K562 (cell line): ENCODE measurements at regions not wholly inside any gene's neighbourhood (a gene's known extent, or its start where the extent isn't known, plus 50 kb on each side); places are given as distances from the start of the nearest gene placed in this dataset.

Experiments
- CHD2 ChIP-seq: IDR thresholded peaks from 2 replicates; pipeline ENCODE4 v1.6.1; 2011; ENCODE audit warnings: low read depth, low read length
- CTCF ChIP-seq, 3 experiments: IDR thresholded peaks in 2 of 3; conservative IDR thresholded peaks in 1 of 3; 2 replicates each; pipeline ENCODE4 v1.5.1; 2011 to 2012; ENCODE audit warnings: low read length in 3 of 3, mild to moderate bottlenecking in 3 of 3, control low read depth in 2 of 3, improper control_type of control experiment in 1 of 3, inconsistent platforms in 1 of 3, low read depth in 1 of 3, mixed read lengths in 1 of 3, moderate library complexity in 1 of 3; ENCODE audit not compliant: insufficient read depth in 2 of 3
- FOXA1 ChIP-seq: fragments of 450-650 bp; IDR thresholded peaks from 2 replicates; pipeline ENCODE4 v1.6.1; 2016; ENCODE audit warnings: mild to moderate bottlenecking, borderline replicate concordance
- GABPA ChIP-seq: fragments of 200-800 bp; sonication (Bioruptor generic); conservative IDR thresholded peaks from 2 replicates; pipeline ENCODE4 v1.6.1; 2016; ENCODE audit warnings: low read depth, missing genetic modification characterization, missing compliant biosample characterization
- GABPB1 ChIP-seq: sonication (generic); formaldehyde crosslinking; IDR thresholded peaks from 2 replicates; pipeline ENCODE4 v1.8.0; 2022; ENCODE audit warnings: mild to moderate bottlenecking, missing genetic modification reagents
- HMG20A ChIP-seq: fragments of 450-650 bp; formaldehyde crosslinking; conservative IDR thresholded peaks from 2 replicates; pipeline ENCODE4 v1.4.0; 2020; ENCODE audit warnings: mild to moderate bottlenecking, mixed read lengths
- POLR2A ChIP-seq: fragments of 450-650 bp; conservative IDR thresholded peaks from 2 replicates; pipeline ENCODE4 v1.6.1; 2016
- TAF1 ChIP-seq: IDR thresholded peaks from 2 replicates; pipeline ENCODE4 v1.6.1; 2011; ENCODE audit warnings: mild to moderate bottlenecking, low read length, moderate library complexity; ENCODE audit not compliant: insufficient read depth, control insufficient read depth, severe bottlenecking; ENCODE audit errors: extremely low read depth
- TARDBP ChIP-seq: fragments of 450-650 bp; IDR thresholded peaks from 2 replicates; pipeline ENCODE4 v1.6.1; 2016
- XRCC5 ChIP-seq: fragments of 200-400 bp; formaldehyde crosslinking; IDR thresholded peaks from 2 replicates; pipeline ENCODE4 v1.6.1; 2017; ENCODE audit warnings: low read depth, mild to moderate bottlenecking, low read length
- ZNF121 ChIP-seq: sonication (generic); formaldehyde crosslinking; conservative IDR thresholded peaks from 2 replicates; pipeline ENCODE4 v1.8.0; 2022; ENCODE audit warnings: missing genetic modification reagents
- TF ChIP-seq, protein P1 (sequence below): fragments of 450-650 bp; conservative IDR thresholded peaks from 2 replicates; pipeline ENCODE4 v1.6.1; 2016; ENCODE audit warnings: missing genetic modification characterization, low read depth, mild to moderate bottlenecking, missing compliant biosample characterization, moderate library complexity

DNA sequence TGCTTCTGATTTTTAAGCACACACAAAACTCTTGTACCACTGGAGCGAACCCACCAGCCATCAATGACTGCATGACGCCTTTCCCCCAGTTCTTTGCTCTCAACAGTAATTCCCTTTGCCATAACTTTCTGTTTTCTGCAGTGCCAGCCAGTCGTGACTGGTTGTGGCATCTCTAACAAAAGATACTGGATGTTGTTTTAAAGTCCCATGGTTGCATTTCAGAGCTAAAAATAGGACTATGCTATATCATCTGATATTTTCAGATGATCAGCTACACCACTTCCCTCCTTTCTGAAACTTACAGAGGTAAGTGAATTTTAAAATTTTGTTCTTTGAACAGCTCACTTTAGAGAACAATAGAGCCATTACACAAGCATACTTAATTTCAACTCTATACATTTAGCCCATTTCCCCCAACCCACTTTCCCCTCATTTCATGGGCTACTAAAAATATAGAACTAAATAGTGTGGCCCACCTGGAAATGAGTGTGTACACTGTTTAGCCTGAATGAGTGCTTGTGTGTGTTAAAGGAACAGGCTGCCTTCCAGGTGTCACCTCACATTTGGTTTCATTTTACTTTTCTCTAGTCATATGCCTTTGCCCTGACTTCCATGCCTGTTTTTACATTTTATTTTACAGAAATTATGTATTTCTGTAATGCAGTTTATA, 136.9 kb upstream of the ZC3H12C start:
- no peak for TF ChIP-seq POLR2A
- no peak for TF ChIP-seq FOXA1
- no peak for TF ChIP-seq TARDBP
- no peak for TF ChIP-seq HMG20A
- TF ChIP-seq GABPB1 (CRISPR knock-in tag) = no peak
- TF ChIP-seq XRCC5 = no peak
- TF ChIP-seq CHD2 = no peak
- no peak for TF ChIP-seq CTCF (IDR thresholded peaks at IDR 0.05 in 2 of 3, conservative IDR thresholded peaks at IDR 0.05 in 1 of 3; ENCODE audit: insufficient read depth in 2 of 3, low read depth in 1 of 3, low read length in 3 of 3)
- no peak for TF ChIP-seq ZNF121 (CRISPR knock-in tag)
- TF ChIP-seq GABPA (tag) = no peak
- TF ChIP-seq TAF1 = no peak
- TF ChIP-seq, protein P1, sequence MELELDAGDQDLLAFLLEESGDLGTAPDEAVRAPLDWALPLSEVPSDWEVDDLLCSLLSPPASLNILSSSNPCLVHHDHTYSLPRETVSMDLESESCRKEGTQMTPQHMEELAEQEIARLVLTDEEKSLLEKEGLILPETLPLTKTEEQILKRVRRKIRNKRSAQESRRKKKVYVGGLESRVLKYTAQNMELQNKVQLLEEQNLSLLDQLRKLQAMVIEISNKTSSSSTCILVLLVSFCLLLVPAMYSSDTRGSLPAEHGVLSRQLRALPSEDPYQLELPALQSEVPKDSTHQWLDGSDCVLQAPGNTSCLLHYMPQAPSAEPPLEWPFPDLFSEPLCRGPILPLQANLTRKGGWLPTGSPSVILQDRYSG (tag) = no peak
